ENCODE measurements at regions not wholly inside any gene's neighbourhood (a gene's known extent, or its start where the extent isn't known, plus 50 kb on each side); places are given as distances from the start of the nearest gene placed in this dataset.

DNA sequence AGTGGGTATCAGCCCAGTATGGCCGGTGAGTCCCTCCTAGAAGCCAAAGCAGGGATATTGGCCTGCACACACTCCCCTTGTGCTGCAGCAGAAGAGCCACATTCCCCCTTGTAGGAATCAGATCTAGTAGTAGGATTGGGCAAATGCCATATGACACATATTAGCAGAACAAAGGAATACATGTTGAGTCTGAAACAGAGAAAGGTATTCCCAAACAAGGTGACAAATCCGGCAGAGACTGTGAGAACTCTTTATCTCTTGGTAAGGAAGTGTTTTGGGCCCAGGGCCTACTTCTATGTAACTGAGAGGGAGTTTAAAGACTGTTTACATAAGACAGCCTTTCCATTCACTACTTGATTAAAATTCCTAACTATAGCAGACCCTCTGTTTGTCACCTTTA, 1382.0 kb downstream of the FAM133A start:
- TF ChIP-seq, protein P1, sequence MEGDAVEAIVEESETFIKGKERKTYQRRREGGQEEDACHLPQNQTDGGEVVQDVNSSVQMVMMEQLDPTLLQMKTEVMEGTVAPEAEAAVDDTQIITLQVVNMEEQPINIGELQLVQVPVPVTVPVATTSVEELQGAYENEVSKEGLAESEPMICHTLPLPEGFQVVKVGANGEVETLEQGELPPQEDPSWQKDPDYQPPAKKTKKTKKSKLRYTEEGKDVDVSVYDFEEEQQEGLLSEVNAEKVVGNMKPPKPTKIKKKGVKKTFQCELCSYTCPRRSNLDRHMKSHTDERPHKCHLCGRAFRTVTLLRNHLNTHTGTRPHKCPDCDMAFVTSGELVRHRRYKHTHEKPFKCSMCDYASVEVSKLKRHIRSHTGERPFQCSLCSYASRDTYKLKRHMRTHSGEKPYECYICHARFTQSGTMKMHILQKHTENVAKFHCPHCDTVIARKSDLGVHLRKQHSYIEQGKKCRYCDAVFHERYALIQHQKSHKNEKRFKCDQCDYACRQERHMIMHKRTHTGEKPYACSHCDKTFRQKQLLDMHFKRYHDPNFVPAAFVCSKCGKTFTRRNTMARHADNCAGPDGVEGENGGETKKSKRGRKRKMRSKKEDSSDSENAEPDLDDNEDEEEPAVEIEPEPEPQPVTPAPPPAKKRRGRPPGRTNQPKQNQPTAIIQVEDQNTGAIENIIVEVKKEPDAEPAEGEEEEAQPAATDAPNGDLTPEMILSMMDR (conservative IDR thresholded peaks at IDR 0.05; ENCODE audit: low read length) = no peak
- no peak for TF ChIP-seq EZH2phosphoT487 (IDR thresholded peaks at IDR 0.05; ENCODE audit: borderline replicate concordance, low read depth, low read length)
- Histone ChIP-seq H3K4me2 (ENCODE audit: low read length) (no peak overlapping the region), H3K36me3 (ENCODE audit: insufficient read depth, low read length) (no peaks in the 10 kb centered on the region), H3K27ac (ENCODE audit: low read depth, low read length, poor library complexity, severe bottlenecking) (no peak overlapping the region), H4K20me1 (ENCODE audit: insufficient read depth, low read length) (no peaks in the 10 kb centered on the region), H3K79me2 (ENCODE audit: insufficient read depth, low read depth, low read length) (no peaks in the 10 kb centered on the region), H3K9me3 (ENCODE audit: low read length) (no peaks in the 10 kb centered on the region), H3K4me1 (ENCODE audit: insufficient read depth, low read length, poor library complexity, severe bottlenecking) (no peaks in the 10 kb centered on the region), H2AFZ (ENCODE audit: low read length) (no peak overlapping the region), H3K9me2 (ENCODE audit: insufficient read depth, low read length) (no peaks in the 10 kb centered on the region), H3K4me3 (ENCODE audit: low read depth, low read length, poor library complexity, severe bottlenecking) (no peak overlapping the region)
- no peak for DNase-seq (ENCODE audit: low spot score)
- CTCF ChIA-PET (ENCODE audit: unreplicated experiment) = no interaction called here
- intact Hi-C loops (cut with micrococcal nuclease; ENCODE audit: unreplicated experiment) = no loop called here
- POLR2A ChIA-PET = no interaction called here
- BruUV-seq (replicated peaks) = no TSS peak

DNA sequence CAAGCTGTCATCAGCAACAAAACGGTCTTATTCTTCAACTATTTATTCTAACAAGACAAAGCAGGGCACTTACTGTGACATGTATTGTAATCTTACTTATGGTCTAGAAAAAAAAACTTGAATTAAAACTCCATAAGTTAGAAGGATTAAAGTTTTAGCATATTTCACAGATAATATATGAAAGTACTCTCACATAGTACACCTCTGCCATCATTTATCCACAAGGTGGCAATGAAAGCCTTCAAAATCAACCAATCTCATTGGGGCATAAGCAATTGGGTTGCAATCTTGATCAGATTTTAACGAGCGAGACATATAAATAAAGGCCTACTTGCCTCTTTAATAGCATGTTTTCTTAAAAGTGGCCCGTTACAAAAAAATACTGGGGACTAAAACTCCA, 1382.9 kb downstream of the FAM133A start:
- CTCF ChIA-PET (ENCODE audit: unreplicated experiment) = no interaction called here
- no peaks in the 10 kb centered on the region for H3K79me2 ChIP-seq (ENCODE audit: insufficient read depth, low read depth, low read length)
- intact Hi-C loops (cut with micrococcal nuclease; ENCODE audit: unreplicated experiment) = no loop called here
- DNase-seq (ENCODE audit: low spot score) = no peak
- H3K9me3 ChIP-seq (ENCODE audit: low read length) = no peaks in the 10 kb centered on the region
- no peaks in the 10 kb centered on the region for H3K36me3 ChIP-seq (ENCODE audit: insufficient read depth, low read length)
- no peak overlapping the region for H3K4me3 ChIP-seq (ENCODE audit: low read depth, low read length, poor library complexity, severe bottlenecking)
- no peak overlapping the region for H3K4me2 ChIP-seq (ENCODE audit: low read length)
- POLR2A ChIA-PET = no interaction called here
- H3K4me1 ChIP-seq (ENCODE audit: insufficient read depth, low read length, poor library complexity, severe bottlenecking) = no peaks in the 10 kb centered on the region
- no peaks in the 10 kb centered on the region for H4K20me1 ChIP-seq (ENCODE audit: insufficient read depth, low read length)
- H3K27ac ChIP-seq (ENCODE audit: low read depth, low read length, poor library complexity, severe bottlenecking) = no peak overlapping the region
- TF ChIP-seq, protein P1 (conservative IDR thresholded peaks at IDR 0.05; ENCODE audit: low read length) = 0 out of 2 replicates have a peak, but pooled peaks have one; percentile 10
- TF ChIP-seq EZH2phosphoT487 (IDR thresholded peaks at IDR 0.05; ENCODE audit: borderline replicate concordance, low read depth, low read length) = no peak
- H2AFZ ChIP-seq (ENCODE audit: low read length) = no peak overlapping the region
- no TSS peak for BruUV-seq (replicated peaks)
- H3K9me2 ChIP-seq (ENCODE audit: insufficient read depth, low read length) = no peaks in the 10 kb centered on the region

GRCh38 chrX:95057341-95057740, 1383.3 kb downstream of the FAM133A start:
- no peak for DNase-seq (ENCODE audit: low spot score)
- no TSS peak for BruUV-seq (replicated peaks)

More at GRCh38 chrX:95057341-95057740, 1383.3 kb downstream of the FAM133A start:
- TF ChIP-seq, protein P1 (conservative IDR thresholded peaks at IDR 0.05; ENCODE audit: low read length) = no peak
- TF ChIP-seq EZH2phosphoT487 (IDR thresholded peaks at IDR 0.05; ENCODE audit: borderline replicate concordance, low read depth, low read length) = no peak
- CTCF ChIA-PET (ENCODE audit: unreplicated experiment) = no interaction called here
- intact Hi-C loops (cut with micrococcal nuclease; ENCODE audit: unreplicated experiment) = no loop called here
- Histone ChIP-seq H3K4me2 (ENCODE audit: low read length) (no peak overlapping the region), H3K9me2 (ENCODE audit: insufficient read depth, low read length) (no peaks in the 10 kb centered on the region), H2AFZ (ENCODE audit: low read length) (no peak overlapping the region), H3K36me3 (ENCODE audit: insufficient read depth, low read length) (no peaks in the 10 kb centered on the region), H3K27ac (ENCODE audit: low read depth, low read length, poor library complexity, severe bottlenecking) (no peak overlapping the region), H3K79me2 (ENCODE audit: insufficient read depth, low read depth, low read length) (no peaks in the 10 kb centered on the region), H3K4me1 (ENCODE audit: insufficient read depth, low read length, poor library complexity, severe bottlenecking) (no peaks in the 10 kb centered on the region), H3K4me3 (ENCODE audit: low read depth, low read length, poor library complexity, severe bottlenecking) (no peak overlapping the region), H3K9me3 (ENCODE audit: low read length) (no peaks in the 10 kb centered on the region), H4K20me1 (ENCODE audit: insufficient read depth, low read length) (no peaks in the 10 kb centered on the region)
- POLR2A ChIA-PET = no interaction called here

Data from OCI-LY7 (cell line).